ENCODE measurements at regions not wholly inside any gene's neighbourhood (a gene's known extent, or its start where the extent isn't known, plus 50 kb on each side); places are given as distances from the start of the nearest gene placed in this dataset.

GRCh38 chr17:62870030-62870541 lies 62.0 kb upstream of the MARCHF10 start:
- no peak for TF ChIP-seq CTCF (IDR thresholded peaks at IDR 0.05)
- TF ChIP-seq POLR2A (IDR thresholded peaks at IDR 0.05): no peak

Measured in vagina (tissue), 2 donors.